K562 (cell line): ENCODE measurements at regions not wholly inside any gene's neighbourhood (a gene's known extent, or its start where the extent isn't known, plus 50 kb on each side); places are given as distances from the start of the nearest gene placed in this dataset.

ENCODE experiments used
- ATAC-seq: fragments of 200-7000 bp; cut with Tn5 transposase; 3 replicates; pipeline ENCODE4 v1.9.1; 2020; ENCODE audit warnings: moderate library complexity
- BruUV-seq: library from RNA; stranded (reverse); fragments of 400-500 nt; replicated peaks from 2 replicates; lab custom pipeline; 2021; lab: Mats Ljungman, UMichigan
- CTCF ChIA-PET: fragments of 300-600 bp; formaldehyde crosslinking; extraction: SDS; loops from one replicate; lab custom pipeline; 2021; ENCODE audit warnings: low intra/inter-chr PET ratio; lab: Yijun Ruan, JAX
- POLR2A ChIA-PET: fragments of 300-600, 350-650 bp; sonication (Branson Sonifier 250); formaldehyde crosslinking; extraction: SDS; loops from one replicate; lab custom pipeline; 2021; ENCODE audit warnings: antibody characterized with exemption, inconsistent platforms; lab: Yijun Ruan, JAX
- DNase-seq, 4 experiments: peaks; one replicate each; pipeline versions ENCODE4 v3.0.0 to v3.0.0-alpha.2; 2011 to 2018; ENCODE audit warnings: low spot score in 3 of 4, mixed read lengths in 3 of 4; ENCODE audit errors: extremely low read depth in 1 of 4
- FAIRE-seq: peaks from 2 replicates; lab custom pipeline; 2011; peaks lifted over from hg19 to GRCh38; lab: Jason Lieb, UNC
- H2AFZ ChIP-seq: 2 replicates; pipeline ENCODE4 v1.6.0; 2011; ENCODE audit warnings: low read depth, low read length, control low read depth, inconsistent platforms
- H3K27ac ChIP-seq: fragments of 200-600 bp; 3 replicates; pipeline ENCODE4 v1.8.0; 2011; ENCODE audit warnings: low read depth, mild to moderate bottlenecking, control low read depth, inconsistent platforms, low read length, moderate library complexity, mixed read lengths; ENCODE audit errors: extremely low read depth
- H3K27me3 ChIP-seq, 2 experiments: fragments of 300-600 bp in 1 of 2; 2 replicates in 1 of 2; 3 replicates in 1 of 2; pipeline versions ENCODE4 v1.6.0 to v1.8.0; 2011; ENCODE audit warnings: inconsistent platforms in 2 of 2, low read length in 2 of 2, mild to moderate bottlenecking in 1 of 2, mixed read lengths in 1 of 2, moderate library complexity in 1 of 2; ENCODE audit not compliant: control insufficient read depth in 2 of 2, insufficient read depth in 2 of 2
- H3K36me3 ChIP-seq: fragments of 300-600 bp; 3 replicates; pipeline ENCODE4 v1.8.0; 2011; ENCODE audit warnings: mild to moderate bottlenecking, low read length, inconsistent platforms; ENCODE audit not compliant: control insufficient read depth, insufficient read depth
- H3K4me1 ChIP-seq, 2 experiments: fragments of 200-600 bp in 1 of 2; replicated peaks in 1 of 2; 2 replicates in 1 of 2; 3 replicates in 1 of 2; pipeline versions ENCODE4 v1.5.1 to v1.8.0; 2011; ENCODE audit warnings: inconsistent platforms in 2 of 2, low read length in 2 of 2, mild to moderate bottlenecking in 1 of 2, mixed read lengths in 1 of 2, moderate library complexity in 1 of 2; ENCODE audit not compliant: control insufficient read depth in 2 of 2, insufficient read depth in 2 of 2
- H3K4me2 ChIP-seq: 2 replicates; pipeline ENCODE4 v1.6.1; 2011; ENCODE audit warnings: low read length, control low read depth, inconsistent platforms, mixed read lengths; ENCODE audit not compliant: insufficient read depth
- H3K4me3 ChIP-seq: fragments of 200-600 bp; sonication (generic), shearing (Covaris generic); 2 replicates; pipeline ENCODE4 v1.5.1; 2016; ENCODE audit warnings: control low read depth, inconsistent platforms
- H3K79me2 ChIP-seq: fragments of 200-600 bp; 3 replicates; pipeline ENCODE4 v1.8.0; 2011; ENCODE audit warnings: low read length, inconsistent platforms; ENCODE audit not compliant: control insufficient read depth, insufficient read depth
- H3K9ac ChIP-seq, 2 experiments: 2 replicates each; pipeline versions ENCODE4 v1.6.0 to v1.6.1; 2011; ENCODE audit warnings: low read depth in 2 of 2, low read length in 2 of 2, control low read depth in 1 of 2, inconsistent platforms in 1 of 2, mild to moderate bottlenecking in 1 of 2, mixed read lengths in 1 of 2; ENCODE audit not compliant: insufficient read depth in 1 of 2
- H3K9me1 ChIP-seq: one replicate; pipeline ENCODE4 v1.6.0; 2011; ENCODE audit warnings: inconsistent platforms, mild to moderate bottlenecking, low read length, moderate library complexity; ENCODE audit not compliant: control insufficient read depth, insufficient read depth
- H3K9me3 ChIP-seq: replicated peaks from 2 replicates; pipeline ENCODE4 v1.5.1; 2011; ENCODE audit warnings: low read depth, low read length, inconsistent platforms; ENCODE audit not compliant: control insufficient read depth, insufficient read depth
- H4K20me1 ChIP-seq: replicated peaks from 2 replicates; pipeline ENCODE4 v1.6.1; 2011; ENCODE audit warnings: low read length, inconsistent platforms, mixed read lengths; ENCODE audit not compliant: control insufficient read depth, insufficient read depth
- ARHGAP35 ChIP-seq: fragments of 450-650 bp; IDR thresholded peaks from 2 replicates; pipeline ENCODE4 v1.6.1; 2018; ENCODE audit not compliant: partially characterized antibody
- EP400 ChIP-seq: fragments of 450-650 bp; IDR thresholded peaks from 2 replicates; pipeline ENCODE4 v1.6.1; 2017; ENCODE audit warnings: antibody characterized with exemption, mild to moderate bottlenecking, moderate library complexity
- GABPB1 ChIP-seq: sonication (generic); formaldehyde crosslinking; IDR thresholded peaks from 2 replicates; pipeline ENCODE4 v1.8.0; 2022; ENCODE audit warnings: mild to moderate bottlenecking, missing genetic modification reagents
- HDAC1 ChIP-seq, 2 experiments: fragments of 450-650 bp; IDR thresholded peaks; 2 replicates each; pipeline ENCODE4 v1.6.1; 2016 to 2017; ENCODE audit warnings: inconsistent platforms in 1 of 2, mild to moderate bottlenecking in 1 of 2, moderate library complexity in 1 of 2
- MAZ ChIP-seq, 2 experiments: fragments of 450-650 bp in 1 of 2; sonication (generic) in 1 of 2; formaldehyde crosslinking; IDR thresholded peaks in 1 of 2; conservative IDR thresholded peaks in 1 of 2; 2 replicates each; pipeline versions ENCODE4 v1.4.0 to v1.5.0; 2020; ENCODE audit warnings: mild to moderate bottlenecking in 1 of 2, missing genetic modification reagents in 1 of 2
- MEF2D ChIP-seq: conservative IDR thresholded peaks from 2 replicates; pipeline ENCODE4 v1.6.1; 2016; ENCODE audit warnings: low read depth, missing genetic modification characterization, missing compliant biosample characterization
- MXI1 ChIP-seq: IDR thresholded peaks from 2 replicates; pipeline ENCODE4 v1.6.1; 2011; ENCODE audit warnings: low read depth, mild to moderate bottlenecking, improper control_type of control experiment, low read length
- MYBL2 ChIP-seq, 2 experiments: fragments of 450-650 bp in 1 of 2; sonication (generic) in 1 of 2; formaldehyde crosslinking in 1 of 2; IDR thresholded peaks; 2 replicates each; pipeline versions ENCODE4 v1.6.1 to v1.8.1; 2017 to 2022; ENCODE audit warnings: borderline replicate concordance in 1 of 2, inconsistent platforms in 1 of 2, low read depth in 1 of 2, mild to moderate bottlenecking in 1 of 2, missing genetic modification reagents in 1 of 2, moderate library complexity in 1 of 2
- PHB2 ChIP-seq: fragments of 450-650 bp; IDR thresholded peaks from 2 replicates; pipeline ENCODE4 v1.6.1; 2017; ENCODE audit warnings: low read depth
- RBM25 ChIP-seq: fragments of 200-400 bp; formaldehyde crosslinking; IDR thresholded peaks from 2 replicates; pipeline ENCODE4 v1.6.1; 2018; ENCODE audit warnings: low read length, low read depth, moderate library complexity; ENCODE audit not compliant: severe bottlenecking
- SIX5 ChIP-seq, 2 experiments: IDR thresholded peaks; 2 replicates each; pipeline ENCODE4 v1.6.1; 2011; ENCODE audit warnings: low read length in 2 of 2, borderline replicate concordance in 1 of 2, low read depth in 1 of 2, mild to moderate bottlenecking in 1 of 2, moderate library complexity in 1 of 2; ENCODE audit not compliant: insufficient read depth in 1 of 2
- SRF ChIP-seq, 2 experiments: fragments of 250-450, 450-650 bp in 1 of 2; sonication (Bioruptor Pico) in 1 of 2; sonication (generic) in 1 of 2; formaldehyde crosslinking; IDR thresholded peaks; 2 replicates each; pipeline versions ENCODE4 v1.5.0 to v1.5.1; 2020 to 2022; ENCODE audit warnings: mild to moderate bottlenecking in 1 of 2, missing genetic modification reagents in 1 of 2
- TEAD4 ChIP-seq, 2 experiments: sonication (generic) in 1 of 2; formaldehyde crosslinking in 1 of 2; IDR thresholded peaks; 2 replicates each; pipeline versions ENCODE4 v1.6.1 to v1.8.0; 2012 to 2022; ENCODE audit warnings: borderline replicate concordance in 1 of 2, inconsistent platforms in 1 of 2, low read length in 1 of 2, mild to moderate bottlenecking in 1 of 2, missing genetic modification reagents in 1 of 2
- ZNF143 ChIP-seq: sonication (generic); formaldehyde crosslinking; IDR thresholded peaks from 2 replicates; pipeline ENCODE4 v1.9.0; 2022; ENCODE audit warnings: mild to moderate bottlenecking, missing genetic modification reagents
- WGBS: fragments of 100-300 bp; shearing (Covaris generic); methylation state at CpG from one replicate; pipeline ENCODE4 v1.1.6; 2016; ENCODE audit warnings: low coverage, mixed read lengths; ENCODE audit not compliant: insufficient coverage; ENCODE audit errors: missing lambda C conversion rate; 5-methylcytosine and 5-hydroxymethylcytosine counted together
- in situ Hi-C: fragments of 300-500 bp; cut with MboI; formaldehyde crosslinking; loops from 4 replicates; pipeline ENCODE4 v1.15.0; 2018; ENCODE audit warnings: inconsistent platforms, mixed read lengths
- intact Hi-C: fragments of 100-400 bp; cut with micrococcal nuclease; formaldehyde crosslinking; loops from 2 replicates; pipeline ENCODE4 v1.14.2; 2022
- TF ChIP-seq, protein P1 (sequence below): sonication (generic); formaldehyde crosslinking; IDR thresholded peaks from 2 replicates; pipeline ENCODE4 v1.8.1; 2023; ENCODE audit warnings: mild to moderate bottlenecking, missing genetic modification reagents
- TF ChIP-seq, protein P2 (sequence below): fragments of 250-450 bp; sonication (Bioruptor Pico); IDR thresholded peaks from 2 replicates; pipeline ENCODE4 v1.4.0; 2020; ENCODE audit warnings: borderline replicate concordance
- TF ChIP-seq, protein P3 (sequence below): sonication (generic); formaldehyde crosslinking; IDR thresholded peaks from 2 replicates; pipeline ENCODE4 v1.9.0; 2022; ENCODE audit warnings: mild to moderate bottlenecking, missing genetic modification reagents
- TF ChIP-seq, protein P4 (sequence below): fragments of 250-450 bp; sonication (Bioruptor Pico); IDR thresholded peaks from 2 replicates; pipeline ENCODE4 v1.8.0; 2021; ENCODE audit warnings: borderline replicate concordance, mild to moderate bottlenecking, moderate library complexity; ENCODE audit not compliant: poor library complexity, severe bottlenecking

DNA sequence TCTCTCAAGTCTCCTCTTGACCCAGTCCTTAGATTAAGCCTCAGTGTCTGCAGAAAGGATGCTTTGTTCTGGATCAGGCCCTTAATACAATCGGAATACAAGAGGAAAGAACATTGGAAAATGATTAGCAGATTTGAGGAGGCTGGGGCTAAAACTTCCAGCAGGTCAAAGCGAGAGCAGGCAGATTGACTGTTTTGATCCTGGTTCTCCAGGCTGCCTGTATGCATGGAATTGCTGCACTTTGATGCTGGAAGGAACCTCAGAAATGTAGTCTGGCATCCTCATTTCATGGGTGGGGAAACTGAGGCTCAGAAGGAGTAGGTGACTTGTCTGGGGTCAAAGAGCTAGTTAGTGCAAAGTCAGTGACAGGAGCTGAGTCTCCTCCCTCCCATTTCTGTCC is 202.8 kb downstream of the EMX2 start:
- no TSS peak for BruUV-seq
- intact Hi-C loops, result no loop called here
- TF ChIP-seq HDAC1 (IDR thresholded peaks at IDR 0.05) (no peak), RBM25 (no peak), EP400 (no peak), MEF2D (no peak), ARHGAP35 (no peak), SIX5 (IDR thresholded peaks at IDR 0.05; ENCODE audit: borderline replicate concordance in 1 of 2, insufficient read depth in 1 of 2, low read depth in 1 of 2, low read length in 2 of 2) (no peak), MXI1 (no peak), GABPB1 (CRISPR knock-in tag) (no peak), ZNF143 (no peak), MAZ (CRISPR knock-in tag; conservative IDR thresholded peaks at IDR 0.05 in 1 of 2, IDR thresholded peaks at IDR 0.05 in 1 of 2) (no peak), PHB2 (no peak), SRF (CRISPR knock-in tag; IDR thresholded peaks at IDR 0.05) (no peak), TEAD4 (IDR thresholded peaks at IDR 0.05; ENCODE audit: low read length) (no peak), TEAD4 (CRISPR knock-in tag; IDR thresholded peaks at IDR 0.05; ENCODE audit: borderline replicate concordance) (no peak), MYBL2 (IDR thresholded peaks at IDR 0.05; ENCODE audit: low read depth) (no peak), MYBL2 (CRISPR knock-in tag; IDR thresholded peaks at IDR 0.05; ENCODE audit: borderline replicate concordance) (no peak)
- TF ChIP-seq, protein P1, sequence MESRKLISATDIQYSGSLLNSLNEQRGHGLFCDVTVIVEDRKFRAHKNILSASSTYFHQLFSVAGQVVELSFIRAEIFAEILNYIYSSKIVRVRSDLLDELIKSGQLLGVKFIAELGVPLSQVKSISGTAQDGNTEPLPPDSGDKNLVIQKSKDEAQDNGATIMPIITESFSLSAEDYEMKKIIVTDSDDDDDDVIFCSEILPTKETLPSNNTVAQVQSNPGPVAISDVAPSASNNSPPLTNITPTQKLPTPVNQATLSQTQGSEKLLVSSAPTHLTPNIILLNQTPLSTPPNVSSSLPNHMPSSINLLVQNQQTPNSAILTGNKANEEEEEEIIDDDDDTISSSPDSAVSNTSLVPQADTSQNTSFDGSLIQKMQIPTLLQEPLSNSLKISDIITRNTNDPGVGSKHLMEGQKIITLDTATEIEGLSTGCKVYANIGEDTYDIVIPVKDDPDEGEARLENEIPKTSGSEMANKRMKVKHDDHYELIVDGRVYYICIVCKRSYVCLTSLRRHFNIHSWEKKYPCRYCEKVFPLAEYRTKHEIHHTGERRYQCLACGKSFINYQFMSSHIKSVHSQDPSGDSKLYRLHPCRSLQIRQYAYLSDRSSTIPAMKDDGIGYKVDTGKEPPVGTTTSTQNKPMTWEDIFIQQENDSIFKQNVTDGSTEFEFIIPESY (CRISPR knock-in tag), result no peak
- TF ChIP-seq, protein P2, sequence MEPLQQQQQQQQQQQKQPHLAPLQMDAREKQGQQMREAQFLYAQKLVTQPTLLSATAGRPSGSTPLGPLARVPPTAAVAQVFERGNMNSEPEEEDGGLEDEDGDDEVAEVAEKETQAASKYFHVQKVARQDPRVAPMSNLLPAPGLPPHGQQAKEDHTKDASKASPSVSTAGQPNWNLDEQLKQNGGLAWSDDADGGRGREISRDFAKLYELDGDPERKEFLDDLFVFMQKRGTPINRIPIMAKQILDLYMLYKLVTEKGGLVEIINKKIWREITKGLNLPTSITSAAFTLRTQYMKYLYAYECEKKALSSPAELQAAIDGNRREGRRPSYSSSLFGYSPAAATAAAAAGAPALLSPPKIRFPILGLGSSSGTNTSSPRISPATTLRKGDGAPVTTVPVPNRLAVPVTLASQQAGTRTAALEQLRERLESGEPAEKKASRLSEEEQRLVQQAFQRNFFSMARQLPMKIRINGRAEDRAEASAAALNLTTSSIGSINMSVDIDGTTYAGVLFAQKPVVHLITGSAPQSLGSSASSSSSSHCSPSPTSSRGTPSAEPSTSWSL (CRISPR knock-in tag), result no peak
- TF ChIP-seq, protein P3, sequence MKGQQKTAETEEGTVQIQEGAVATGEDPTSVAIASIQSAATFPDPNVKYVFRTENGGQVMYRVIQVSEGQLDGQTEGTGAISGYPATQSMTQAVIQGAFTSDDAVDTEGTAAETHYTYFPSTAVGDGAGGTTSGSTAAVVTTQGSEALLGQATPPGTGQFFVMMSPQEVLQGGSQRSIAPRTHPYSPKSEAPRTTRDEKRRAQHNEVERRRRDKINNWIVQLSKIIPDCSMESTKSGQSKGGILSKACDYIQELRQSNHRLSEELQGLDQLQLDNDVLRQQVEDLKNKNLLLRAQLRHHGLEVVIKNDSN, result no peak
- TF ChIP-seq, protein P4, sequence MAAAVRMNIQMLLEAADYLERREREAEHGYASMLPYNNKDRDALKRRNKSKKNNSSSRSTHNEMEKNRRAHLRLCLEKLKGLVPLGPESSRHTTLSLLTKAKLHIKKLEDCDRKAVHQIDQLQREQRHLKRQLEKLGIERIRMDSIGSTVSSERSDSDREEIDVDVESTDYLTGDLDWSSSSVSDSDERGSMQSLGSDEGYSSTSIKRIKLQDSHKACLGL (CRISPR knock-in tag), result no peak
- Histone ChIP-seq H3K9me3 (no peaks in the 10 kb centered on the region), H3K27me3 (peaks cover 0 to 8% of the 10 kb centered on the region in 2 experiments; a peak in 2 of 5 replicates), H3K9ac (no peak overlapping the region), H3K4me1 (no peaks in the 10 kb centered on the region), H3K9me1 (no peaks in the 10 kb centered on the region), H3K36me3 (no peaks in the 10 kb centered on the region), H2AFZ (no peak overlapping the region), H3K4me3 (no peak overlapping the region), H3K27ac (no peak overlapping the region), H3K4me2 (no peak overlapping the region), H4K20me1 (no peaks in the 10 kb centered on the region), H3K79me2 (no peaks in the 10 kb centered on the region)
- in situ Hi-C loops, result no loop called here
- WGBS, result 10% methylated on average over 2 of the region's 2 CpGs
- CTCF ChIA-PET, result no interaction called here
- DNase-seq (no peak), ATAC-seq (no peak), FAIRE-seq (no peak)
- POLR2A ChIA-PET, result no interaction called here
